Heart left ventricle (tissue), 13 donors: ENCODE measurements at regions not wholly inside any gene's neighbourhood (a gene's known extent, or its start where the extent isn't known, plus 50 kb on each side); places are given as distances from the start of the nearest gene placed in this dataset.

Experiments
- POLR2A ChIP-seq, 2 donors: fragments of 450-650 bp; IDR thresholded peaks; one replicate each; pipeline ENCODE4 v1.6.1; 2017; ENCODE audit warnings: antibody characterized with exemption in 2 of 2, mild to moderate bottlenecking in 2 of 2, moderate library complexity in 2 of 2
- TF ChIP-seq, protein P1 (sequence below), 12 donors: fragments of 200-600 bp; sonication (generic) in 4 of 12; IDR thresholded peaks; one replicate each; pipeline versions ENCODE4 v1.5.0 to v1.8.0; 2018 to 2022; ENCODE audit warnings: antibody characterized with exemption in 12 of 12, mild to moderate bottlenecking in 5 of 12
- donor health status: ischemic (EF 13 %, LVEDD 7.1; RV severe dilation, severe dysfunction).
- donor health status: DM: no; HTN: yes; CAD: no.
- donor health status: DM: no; HTN: no; CAD: no.
- donor health status: ischemic (EF 25% LVEDD 6.9; RV normal size, moderate dysfunction).
- donor health status: ischemic (EF 25% LVEDD 5.7; RV mildly dilated, moderate dysfunction).
- donor health status: ischemic (EF 35%, LVEDD 5.7; RV mildly dilated, moderate dysfunction).
- donor health status: nonischemic (EF 11% LVEDD 7.7; RV severe dilation, severe dysfunction).
- donor health status: DM: yes; HTN: yes; CAD: no.
- donor health status: PGD.
- donor health status: ischemic (EF 29% LVEDD 5.4; RV normal size, mild dysfunction).
- donor health status: nonischemic (EF 23%, LVEDD 6.1; RV moderate dilation, normal function).

DNA sequence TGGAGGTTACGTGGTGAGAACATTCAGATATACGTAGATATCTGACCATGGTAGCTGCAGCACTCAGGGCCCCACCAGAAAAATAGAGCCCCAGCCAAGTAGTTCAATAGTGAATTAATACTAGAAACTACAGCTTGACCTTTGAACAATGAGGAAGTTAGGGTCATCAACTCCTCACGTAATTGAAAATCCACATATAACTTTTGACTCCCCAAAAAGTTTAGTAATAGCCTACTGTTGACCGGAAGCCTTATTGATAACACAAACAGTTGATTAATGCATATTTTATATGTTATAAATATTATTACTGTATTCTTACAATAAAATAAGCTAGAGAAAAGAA is 117.9 kb downstream of the SNX5 start:
- TF ChIP-seq POLR2A (IDR thresholded peaks at IDR 0.05): no peak
- TF ChIP-seq, protein P1, sequence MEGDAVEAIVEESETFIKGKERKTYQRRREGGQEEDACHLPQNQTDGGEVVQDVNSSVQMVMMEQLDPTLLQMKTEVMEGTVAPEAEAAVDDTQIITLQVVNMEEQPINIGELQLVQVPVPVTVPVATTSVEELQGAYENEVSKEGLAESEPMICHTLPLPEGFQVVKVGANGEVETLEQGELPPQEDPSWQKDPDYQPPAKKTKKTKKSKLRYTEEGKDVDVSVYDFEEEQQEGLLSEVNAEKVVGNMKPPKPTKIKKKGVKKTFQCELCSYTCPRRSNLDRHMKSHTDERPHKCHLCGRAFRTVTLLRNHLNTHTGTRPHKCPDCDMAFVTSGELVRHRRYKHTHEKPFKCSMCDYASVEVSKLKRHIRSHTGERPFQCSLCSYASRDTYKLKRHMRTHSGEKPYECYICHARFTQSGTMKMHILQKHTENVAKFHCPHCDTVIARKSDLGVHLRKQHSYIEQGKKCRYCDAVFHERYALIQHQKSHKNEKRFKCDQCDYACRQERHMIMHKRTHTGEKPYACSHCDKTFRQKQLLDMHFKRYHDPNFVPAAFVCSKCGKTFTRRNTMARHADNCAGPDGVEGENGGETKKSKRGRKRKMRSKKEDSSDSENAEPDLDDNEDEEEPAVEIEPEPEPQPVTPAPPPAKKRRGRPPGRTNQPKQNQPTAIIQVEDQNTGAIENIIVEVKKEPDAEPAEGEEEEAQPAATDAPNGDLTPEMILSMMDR (IDR thresholded peaks at IDR 0.05): no peak
